ENCODE measurements at regions not wholly inside any gene's neighbourhood (a gene's known extent, or its start where the extent isn't known, plus 50 kb on each side); places are given as distances from the start of the nearest gene placed in this dataset.
"Not testable (repeated sequence)": the region's sequence is repeated elsewhere in the genome, so short reads cannot be mapped to it uniquely, and the experiment has no call there.

DNA sequence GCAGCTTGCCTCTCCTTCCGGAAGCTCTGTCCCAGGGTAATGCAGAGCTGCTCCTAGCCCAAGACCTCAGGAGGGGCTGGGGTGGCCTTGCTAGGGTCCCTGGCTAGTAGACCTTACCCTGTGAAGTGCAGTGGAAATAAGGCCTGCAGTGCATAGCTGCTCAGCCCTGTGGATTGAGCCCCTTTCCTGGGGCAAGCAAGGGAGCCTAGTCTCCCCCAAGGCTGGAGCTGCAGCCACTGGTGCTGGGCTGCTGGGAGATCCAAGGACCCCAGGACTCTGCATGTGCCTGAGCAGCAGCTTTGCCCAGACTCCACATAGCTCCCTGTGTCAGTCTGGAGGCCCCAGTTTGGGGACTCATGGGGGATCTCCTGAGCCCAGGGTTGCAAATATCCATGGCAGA, 57.9 kb downstream of the FANCF start:
- no peak for DNase-seq

- no peak for DNase-seq
Observed at GRCh38 chr11:22566293-22566692, 59.3 kb downstream of the FANCF start.

DNA sequence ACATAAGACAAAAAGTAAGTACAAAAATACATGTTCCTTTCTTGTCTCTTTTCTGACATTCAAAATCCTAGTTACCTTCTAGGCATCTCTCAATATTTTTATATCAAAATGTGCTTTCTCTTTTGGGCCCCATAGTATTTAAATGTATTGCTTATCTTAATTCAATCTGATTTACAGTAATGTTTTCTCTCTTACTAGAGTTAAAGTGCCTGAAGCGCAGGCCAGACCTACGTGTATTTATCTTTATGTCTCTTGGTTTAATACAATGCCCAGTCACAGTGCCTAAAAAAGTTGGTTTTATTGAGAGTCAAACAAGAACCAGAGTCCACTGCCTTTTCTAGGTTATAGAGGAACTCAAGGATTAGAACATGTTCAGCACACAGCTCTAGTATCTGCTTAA, 64.3 kb downstream of the FANCF start:
- no peak for DNase-seq

DNA sequence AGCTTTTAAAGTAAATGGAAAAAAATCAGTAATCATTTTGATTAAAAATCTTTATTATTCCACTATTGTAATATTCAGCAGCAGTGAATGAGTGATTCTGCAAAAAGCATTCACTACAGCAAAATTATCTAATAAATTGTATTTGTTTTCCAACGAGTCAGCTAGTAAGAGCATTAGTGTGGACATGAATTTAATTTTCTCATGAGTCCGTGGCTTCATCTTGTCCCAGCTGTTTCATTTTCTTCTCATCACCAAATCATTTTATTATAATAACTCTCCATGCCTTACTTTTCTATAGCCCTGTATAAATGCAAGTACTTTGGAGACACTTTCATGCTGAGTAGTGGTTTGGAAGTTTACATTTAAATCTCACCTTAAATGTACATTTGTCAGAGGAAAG, 66.2 kb downstream of the FANCF start:
- DNase-seq = no peak

DNA sequence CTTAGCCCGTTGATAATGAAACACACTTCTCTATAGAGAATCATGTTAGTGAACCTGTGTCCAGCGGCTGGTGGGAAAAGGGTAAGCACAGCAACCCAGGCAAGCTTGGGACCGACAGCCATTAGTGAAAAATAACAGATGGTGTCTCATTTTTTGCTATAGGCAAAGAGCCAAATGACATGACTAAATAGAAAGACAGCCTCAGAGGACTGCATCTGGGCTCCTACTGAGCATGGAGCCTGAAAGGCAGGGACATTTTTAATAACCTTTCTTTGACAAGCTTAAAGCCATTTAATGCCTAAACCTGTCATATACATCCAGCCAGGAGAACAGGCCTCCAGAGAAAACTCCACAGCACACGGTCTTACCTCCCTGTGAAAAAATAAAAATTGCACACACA, 67.0 kb downstream of the FANCF start:
- DNase-seq = no peak

- DNase-seq = no peak
Observed at GRCh38 chr11:22556381-22556780, 69.2 kb downstream of the FANCF start.

GRCh38 chr11:22555881-22556280, 69.7 kb downstream of the FANCF start:
- DNase-seq = no peak

- DNase-seq = no peak
Observed at GRCh38 chr11:22554221-22554620, 71.4 kb downstream of the FANCF start.

DNA sequence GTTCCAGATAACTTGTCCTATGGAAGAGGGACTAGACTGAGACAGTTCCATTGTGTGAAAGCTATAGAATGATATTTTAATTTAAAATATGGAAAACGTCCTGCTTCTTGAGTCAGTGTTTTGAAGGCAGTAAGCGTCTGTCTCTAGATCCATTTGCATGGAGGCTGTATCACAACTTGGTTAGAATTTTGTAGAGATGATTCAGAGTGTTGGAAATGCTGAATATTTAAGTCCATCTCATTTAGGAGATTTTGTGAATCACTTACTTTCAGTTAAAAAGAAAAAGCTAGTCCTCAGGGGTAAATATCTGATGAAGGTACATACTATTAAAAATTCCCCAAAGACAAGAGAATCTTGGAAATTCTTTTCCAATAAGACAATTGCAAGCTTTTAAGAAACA, 72.7 kb downstream of the FANCF start:
- DNase-seq = no peak

DNA sequence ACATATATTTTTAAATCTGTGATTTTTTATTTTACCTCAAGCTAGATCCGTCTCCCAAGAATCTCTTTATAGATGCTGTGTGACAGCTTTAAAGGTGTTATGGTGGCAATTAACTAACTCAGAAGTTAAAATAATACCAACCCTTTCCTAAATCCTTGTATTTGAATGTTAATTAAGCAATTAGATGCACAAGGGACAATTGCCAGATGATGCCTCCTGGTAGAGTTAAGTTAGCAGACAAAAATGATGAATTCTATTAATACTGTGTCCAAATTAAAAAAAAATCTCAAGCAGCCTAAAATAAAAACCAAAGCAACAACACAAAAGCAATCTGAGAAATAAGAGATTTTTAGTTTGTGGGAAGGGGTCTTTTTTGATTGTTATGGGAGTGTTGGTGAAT, 78.9 kb downstream of the FANCF start:
- no peak for DNase-seq

DNA sequence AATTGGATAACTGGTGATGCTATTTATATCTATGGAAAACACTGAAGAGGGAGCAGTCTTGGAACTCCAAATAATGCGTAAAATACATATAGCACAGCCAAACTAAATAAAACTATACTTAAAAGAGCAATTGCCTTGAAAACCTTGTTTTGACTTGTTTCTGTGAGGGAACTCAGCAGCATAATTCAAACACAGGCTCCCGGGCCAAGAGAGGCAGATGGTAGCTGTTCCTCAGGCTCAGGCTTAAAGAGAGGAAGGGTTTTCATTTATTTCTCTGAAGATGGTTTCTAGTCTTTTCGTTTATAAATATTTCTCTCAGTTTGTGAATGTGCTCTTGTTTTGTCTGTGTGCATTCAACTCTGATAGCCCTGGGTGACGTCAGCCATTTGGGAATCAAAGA, 82.4 kb downstream of the FANCF start:
- DNase-seq = no peak

GRCh38 chr11:22539821-22540256, 85.8 kb downstream of the FANCF start:
- no peak for DNase-seq

- no peak for DNase-seq
Observed at GRCh38 chr11:22536071-22536470, 89.6 kb downstream of the FANCF start.

GRCh38 chr11:22528612-22529429, 96.8 kb downstream of the FANCF start:
- DNase-seq = not testable (repeated sequence)

DNA sequence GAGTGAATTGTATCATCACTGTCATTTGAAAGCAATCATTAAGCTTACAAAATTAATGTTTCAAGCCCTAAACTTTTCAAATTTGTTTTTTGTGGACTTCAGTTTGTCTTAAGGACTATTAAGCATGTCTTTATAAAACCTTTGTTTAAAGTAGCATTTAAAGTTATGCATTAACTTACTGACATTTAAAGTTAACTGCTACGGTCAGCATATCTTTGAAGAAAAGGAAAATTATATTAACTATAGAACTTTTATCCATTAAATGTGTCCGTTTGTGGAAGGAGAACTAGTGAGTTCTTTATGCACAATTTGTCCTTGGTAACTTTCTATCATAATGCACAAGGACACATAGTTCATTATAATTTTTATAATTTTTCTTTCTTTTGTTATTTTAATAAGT, 103.4 kb downstream of the FANCF start:
- DNase-seq = no peak

DNA sequence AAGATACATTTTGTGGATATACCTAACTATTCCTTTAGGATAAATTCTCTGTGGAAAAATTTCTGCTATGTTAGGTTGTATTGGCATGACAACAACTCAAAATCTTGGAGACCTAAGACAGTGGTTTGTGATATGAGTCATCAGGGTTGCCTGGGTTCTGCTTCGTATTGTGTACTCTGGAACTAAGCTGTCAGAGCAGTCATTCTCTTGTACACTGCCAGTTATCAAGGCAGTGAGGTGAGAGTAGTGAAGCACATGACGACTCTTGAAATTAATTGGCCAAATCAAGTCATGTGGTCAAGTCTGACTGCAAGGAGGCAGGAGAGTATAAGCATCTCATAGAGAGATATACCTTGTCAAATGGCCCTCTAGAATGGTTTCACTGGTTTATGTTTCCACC, 104.4 kb downstream of the FANCF start:
- no peak for DNase-seq

DNA sequence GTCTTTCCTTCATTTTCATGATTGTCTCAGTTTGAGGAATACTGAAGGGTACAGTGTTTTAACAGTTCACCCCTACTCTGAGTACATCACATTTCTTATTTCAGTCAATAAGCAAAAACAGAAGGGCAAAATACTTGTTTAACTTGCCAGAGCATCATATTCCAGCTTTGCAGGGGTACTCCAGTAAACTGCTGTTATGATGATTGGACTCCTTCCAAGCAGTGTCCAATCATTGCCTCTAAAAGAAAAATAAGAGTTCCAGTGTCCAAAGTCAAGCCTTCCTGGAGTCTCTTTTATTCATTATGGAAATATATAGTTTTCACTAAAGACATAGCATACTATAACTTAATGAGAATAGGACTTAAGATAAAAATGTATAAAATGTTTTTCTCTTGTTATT, 105.1 kb downstream of the FANCF start:
- no peak for DNase-seq

DNA sequence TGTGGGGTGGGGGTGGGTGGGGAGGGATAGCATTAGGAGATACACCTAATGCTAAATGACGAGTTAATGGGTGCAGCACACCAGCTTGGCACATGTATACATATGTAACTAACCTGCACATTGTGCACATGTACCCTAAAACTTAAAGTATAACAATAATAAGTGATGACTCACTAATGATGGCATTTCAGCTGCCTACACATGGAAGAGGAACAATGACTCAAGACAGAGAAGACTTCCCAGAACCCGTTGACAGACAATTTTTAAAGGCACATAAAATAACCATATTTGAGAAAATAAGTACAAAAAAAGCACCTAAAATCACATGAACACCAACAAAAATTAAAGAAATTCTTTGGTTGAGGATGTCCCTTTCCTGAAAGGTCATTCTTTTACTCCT, 107.3 kb downstream of the FANCF start:
- DNase-seq = not testable (repeated sequence)

- no peak for DNase-seq
Observed at GRCh38 chr11:22516111-22516510, 109.5 kb downstream of the FANCF start.

DNA sequence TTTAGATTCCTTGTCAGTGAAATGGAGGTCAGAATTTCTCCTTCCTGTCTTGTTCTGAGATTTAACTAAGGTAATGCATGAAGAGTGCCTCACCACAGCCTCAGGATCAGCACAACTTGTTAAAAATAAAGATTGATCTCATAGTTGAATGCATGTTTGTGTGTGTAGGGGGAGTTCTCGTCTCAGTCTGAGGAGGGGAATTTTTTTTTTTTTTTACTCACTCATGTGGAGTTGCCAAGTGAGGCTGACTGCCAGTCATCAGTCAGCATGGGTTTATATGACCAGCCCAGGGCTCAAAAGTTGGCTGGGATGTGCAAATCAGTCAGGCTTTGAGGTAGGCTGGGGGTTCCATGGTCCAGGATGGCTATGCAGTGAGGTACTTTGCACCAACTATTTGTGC, 113.2 kb downstream of the FANCF start:
- DNase-seq = no peak

- no peak for DNase-seq
Observed at GRCh38 chr11:22510741-22511140, 114.9 kb downstream of the FANCF start.

DNA sequence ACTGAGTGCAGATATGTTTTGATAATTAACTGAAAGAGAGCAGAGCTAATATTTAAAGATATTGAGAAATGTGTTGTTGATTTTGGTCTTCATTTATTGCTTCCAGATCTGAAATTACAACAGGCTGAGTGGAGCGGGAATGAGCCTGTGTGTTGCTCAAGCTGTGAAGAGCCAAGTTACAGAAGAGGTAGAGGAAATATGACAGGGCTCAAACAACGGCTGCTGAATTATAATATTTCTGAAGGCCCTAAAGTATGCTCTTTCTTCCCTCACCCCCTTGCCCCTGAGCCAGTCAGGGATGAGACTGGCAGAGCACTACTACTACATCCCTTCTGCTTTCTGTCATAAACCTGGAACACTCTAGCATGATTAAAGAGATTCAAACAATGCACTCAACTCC, 115.6 kb downstream of the FANCF start:
- no peak for DNase-seq

GRCh38 chr11:22508665-22509064, 117.0 kb downstream of the FANCF start:
- DNase-seq = no peak

- no peak for DNase-seq
Observed at GRCh38 chr11:22497474-22497873, 128.1 kb downstream of the FANCF start.

Measured in renal pelvis (tissue), 1 donor.